Stimulated activated CD8-positive, alpha-beta memory T cell treated with anti-CD3 and anti-CD28 coated beads, Interleukin-7, amount 100 ng/mL, for 1 hour (primary cell): ENCODE measurements at regions not wholly inside any gene's neighbourhood (a gene's known extent, or its start where the extent isn't known, plus 50 kb on each side); places are given as distances from the start of the nearest gene placed in this dataset.

Source experiments
- DNase-seq, 2 donors: peaks; one replicate each; pipeline ENCODE4 v3.0.0-alpha.2; 2020; ENCODE audit warnings: low read depth in 2 of 2

- DNase-seq, result no peak
Observed at GRCh38 chr3:110749006-110749405, 322.6 kb upstream of the NECTIN3 start.

- DNase-seq, result no peak
Observed at GRCh38 chr3:110750201-110750600, 321.4 kb upstream of the NECTIN3 start.

- DNase-seq, result no peak
Observed at GRCh38 chr3:110752307-110752706, 319.3 kb upstream of the NECTIN3 start.

GRCh38 chr3:110753516-110753915, 318.1 kb upstream of the NECTIN3 start:
- DNase-seq, result no peak

DNA sequence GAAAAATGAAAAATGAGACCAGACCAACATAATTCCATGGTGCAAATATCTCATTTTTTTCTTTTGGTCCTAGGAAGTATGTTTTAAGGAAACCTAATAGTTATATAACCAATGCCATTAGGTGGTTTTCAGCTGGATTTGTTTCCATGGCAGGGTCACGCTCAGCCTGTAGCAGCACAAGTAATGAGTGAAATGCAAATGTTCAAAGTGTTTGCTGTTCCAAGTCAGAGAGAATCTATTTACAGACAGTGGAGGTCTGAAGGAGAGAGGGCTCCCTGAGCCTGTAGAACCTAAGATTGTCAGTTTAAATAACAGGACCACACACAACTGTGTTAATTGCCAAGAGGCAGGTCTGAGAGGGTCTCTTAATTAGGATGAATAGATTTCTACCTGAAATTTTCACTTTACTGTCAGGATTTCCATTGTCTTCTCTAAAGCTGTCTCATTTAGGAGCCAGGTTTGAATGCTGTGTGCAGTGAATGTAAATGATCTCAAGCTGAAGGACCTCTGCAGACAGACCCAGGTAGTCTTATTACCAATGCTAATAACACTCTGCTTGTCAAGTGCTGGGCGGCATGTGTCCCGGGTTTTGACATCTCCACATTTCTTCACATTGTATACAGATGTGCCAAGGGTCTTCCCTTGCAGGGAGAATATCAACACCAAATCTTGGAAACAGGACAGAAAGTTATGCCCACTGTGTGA, 317.3 kb upstream of the NECTIN3 start:
- no peak for DNase-seq

- no peak for DNase-seq
Observed at GRCh38 chr3:110755345-110755744, 316.3 kb upstream of the NECTIN3 start.

GRCh38 chr3:110756705-110757104, 314.9 kb upstream of the NECTIN3 start:
- no peak for DNase-seq

DNA sequence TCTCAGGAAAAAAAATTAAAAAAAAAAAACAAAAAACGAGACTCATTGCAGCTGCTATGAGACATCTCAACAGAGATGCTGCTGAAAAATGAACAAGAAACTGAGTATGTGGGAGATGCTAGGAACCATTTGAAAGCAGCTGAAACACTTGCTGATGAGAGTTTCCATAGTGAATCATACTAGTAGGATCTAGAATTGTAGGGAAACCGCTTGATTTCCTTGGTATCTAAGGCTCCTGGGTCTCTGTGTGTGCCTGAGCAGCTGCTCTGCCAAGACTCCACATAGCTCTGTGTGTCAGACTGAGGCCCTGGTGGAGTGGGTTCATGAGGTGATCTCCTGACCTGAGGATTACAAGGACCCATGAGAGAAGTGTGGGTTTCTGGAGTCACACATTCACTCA, 313.4 kb upstream of the NECTIN3 start:
- no peak for DNase-seq

DNA sequence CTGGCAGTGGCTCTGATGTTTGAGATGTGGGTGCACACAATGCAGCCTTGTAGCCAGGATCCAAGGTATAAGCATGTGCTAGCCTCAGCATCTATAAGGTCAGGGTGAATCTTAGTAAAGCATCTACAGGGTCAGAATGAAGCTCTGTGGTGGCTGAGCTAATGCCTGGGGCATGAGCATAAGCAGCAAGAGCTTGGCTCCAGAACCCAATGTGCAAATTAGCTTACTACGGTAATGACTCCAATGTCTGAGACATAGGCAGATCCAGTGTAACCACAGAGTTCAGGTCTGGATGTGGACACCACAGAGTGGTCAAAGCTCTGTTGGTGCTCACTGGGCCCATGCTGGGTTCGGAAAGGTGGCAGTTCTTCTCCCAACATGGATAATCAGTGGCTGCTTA, 304.5 kb upstream of the NECTIN3 start:
- no peak for DNase-seq

GRCh38 chr3:110767838-110768237, 303.8 kb upstream of the NECTIN3 start:
- no peak for DNase-seq

DNA sequence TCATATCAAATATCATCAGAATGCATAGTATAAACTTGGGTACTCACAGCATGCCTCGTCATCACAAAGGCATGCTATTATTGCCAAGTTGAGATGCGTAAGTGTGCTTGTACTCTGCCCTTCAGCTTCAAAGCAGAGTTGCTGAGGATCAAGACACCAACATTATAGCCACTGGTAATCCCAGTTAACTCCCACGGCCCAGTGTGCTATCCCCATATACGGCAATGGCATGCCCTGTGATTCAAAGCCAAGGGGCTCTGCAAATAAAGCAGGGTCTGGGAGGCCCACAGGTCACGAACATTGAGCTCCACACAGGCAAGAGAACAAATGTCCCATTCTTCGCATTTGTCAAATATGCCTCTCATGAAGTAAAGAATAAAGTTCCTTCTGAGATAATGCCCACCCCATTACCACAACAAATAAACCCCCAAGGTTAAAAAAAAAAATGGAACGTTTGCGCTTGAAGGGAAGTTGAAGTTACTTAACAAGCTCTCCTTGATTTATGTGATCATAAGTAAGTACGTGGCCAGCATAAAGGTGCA, 298.1 kb upstream of the NECTIN3 start:
- DNase-seq, result no peak

DNA sequence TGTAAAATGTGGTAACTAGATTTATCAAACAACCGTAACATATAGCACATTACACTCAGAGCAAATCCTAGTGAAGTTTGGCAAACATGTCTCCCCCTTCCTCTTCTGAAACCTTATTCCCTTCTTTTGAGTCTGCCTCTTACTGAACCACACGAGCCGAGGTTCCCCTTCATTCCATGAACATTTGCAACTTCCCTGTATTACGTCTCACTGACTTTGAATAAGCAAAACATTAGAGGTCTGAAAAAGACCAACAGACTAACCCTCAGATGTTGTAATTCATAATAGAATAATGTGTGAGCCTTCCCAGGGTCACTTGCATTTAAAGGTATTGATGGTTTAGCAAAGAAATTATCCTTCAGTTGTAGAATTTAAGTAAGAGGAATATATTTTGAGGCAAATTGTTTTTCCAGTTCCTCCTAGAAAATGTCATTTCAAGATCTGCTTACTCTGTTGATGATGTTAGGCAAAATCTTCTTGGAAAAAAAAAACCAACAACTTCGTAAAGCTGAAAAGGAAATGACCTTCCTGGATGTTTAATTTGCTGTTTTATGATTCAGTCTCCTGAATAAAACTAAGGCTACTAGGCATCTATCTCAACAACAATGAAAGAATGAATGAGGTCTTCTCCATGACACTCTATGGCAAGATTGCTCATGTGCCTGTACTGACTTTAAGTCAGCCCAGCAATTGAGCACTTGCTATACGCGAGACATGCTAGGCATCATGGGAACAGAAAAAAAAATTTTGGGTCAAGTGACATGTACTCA, 296.9 kb upstream of the NECTIN3 start:
- DNase-seq, result no peak

- DNase-seq, result no peak
Observed at GRCh38 chr3:110779581-110779980, 292.0 kb upstream of the NECTIN3 start.

DNA sequence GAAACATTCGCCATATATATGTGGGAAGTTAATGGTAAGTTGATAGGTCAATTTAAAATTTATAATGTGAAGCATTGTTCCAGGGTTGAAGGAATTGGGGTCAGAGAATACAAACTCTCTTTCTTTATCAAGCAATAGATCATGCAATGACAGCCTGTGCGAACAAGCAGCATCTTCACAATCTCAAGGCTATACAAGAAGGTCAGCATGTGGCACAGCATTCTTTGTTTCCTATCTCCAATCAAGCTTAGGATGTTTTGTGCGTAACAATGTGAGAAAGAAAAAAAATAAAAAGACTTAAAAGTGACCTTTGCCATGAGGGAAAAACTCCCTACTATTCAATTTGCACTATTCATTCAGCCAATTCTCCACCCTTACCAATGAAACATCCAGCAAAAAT, 288.1 kb upstream of the NECTIN3 start:
- no peak for DNase-seq

- no peak for DNase-seq
Observed at GRCh38 chr3:110788794-110789193, 282.8 kb upstream of the NECTIN3 start.

- no peak for DNase-seq
Observed at GRCh38 chr3:110789315-110789714, 282.3 kb upstream of the NECTIN3 start.

GRCh38 chr3:110790631-110791030, 281.0 kb upstream of the NECTIN3 start:
- no peak for DNase-seq

GRCh38 chr3:110791995-110792686, 279.5 kb upstream of the NECTIN3 start:
- no peak for DNase-seq

DNA sequence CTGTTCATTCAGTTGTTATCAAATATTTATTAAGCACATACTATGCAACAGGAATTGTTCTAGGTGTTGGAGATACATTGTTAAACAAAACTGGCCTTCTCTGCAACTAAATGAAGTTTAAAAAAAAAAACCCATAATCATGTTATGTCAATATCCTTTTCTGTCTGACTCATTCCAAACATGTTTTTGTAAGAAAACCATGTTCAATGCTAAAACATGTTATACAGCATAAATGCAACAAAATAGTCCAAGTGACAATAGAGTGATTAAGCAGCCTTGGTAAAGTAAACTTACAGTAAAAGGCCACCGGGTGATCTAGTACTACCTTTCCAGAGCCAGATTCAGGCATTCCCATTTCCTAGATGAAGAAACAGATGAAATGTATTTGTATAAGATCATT, 278.0 kb upstream of the NECTIN3 start:
- DNase-seq, result no peak

- no peak for DNase-seq
Observed at GRCh38 chr3:110795163-110795562, 276.5 kb upstream of the NECTIN3 start.

DNA sequence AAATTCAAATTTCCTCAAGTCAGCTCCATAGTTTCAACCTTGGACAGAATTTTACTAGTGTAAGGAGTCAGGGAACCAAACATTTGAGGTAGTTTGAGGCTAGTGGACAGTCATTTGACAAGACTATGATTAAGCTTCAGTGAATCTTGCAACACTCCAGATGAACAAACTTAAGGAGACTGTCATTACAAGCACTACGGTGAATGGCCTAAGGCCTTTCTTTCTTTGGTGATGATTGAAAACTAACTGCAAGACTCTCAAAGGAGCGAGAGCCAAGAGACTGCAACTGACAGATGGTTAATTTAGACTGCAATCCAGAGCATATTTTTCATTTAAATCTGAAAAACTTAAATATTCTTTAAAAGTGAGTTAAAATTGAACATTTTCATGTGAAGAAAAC, 272.3 kb upstream of the NECTIN3 start:
- no peak for DNase-seq

- DNase-seq, result no peak
Observed at GRCh38 chr3:110804856-110805255, 266.8 kb upstream of the NECTIN3 start.

DNA sequence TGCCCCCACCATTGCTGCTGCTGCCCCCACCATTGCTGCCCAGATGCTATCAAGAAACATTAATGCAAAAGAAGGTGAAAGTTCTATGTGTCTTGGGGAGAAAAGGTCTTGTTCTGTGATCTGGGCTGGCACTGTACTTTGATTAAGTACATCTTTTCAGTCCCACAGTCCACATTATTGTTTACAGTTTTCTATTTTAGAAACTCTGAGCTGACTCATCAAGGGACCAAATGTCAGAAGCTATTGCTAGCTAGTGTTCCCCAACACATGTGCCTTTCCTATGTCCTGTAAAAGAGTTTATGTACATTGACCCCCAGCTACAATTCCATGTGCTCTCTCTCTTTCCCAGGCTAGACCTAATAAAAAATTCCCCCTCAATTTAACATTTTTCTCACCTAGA, 264.7 kb upstream of the NECTIN3 start:
- DNase-seq, result no peak
